ENCODE measurements at regions not wholly inside any gene's neighbourhood (a gene's known extent, or its start where the extent isn't known, plus 50 kb on each side); places are given as distances from the start of the nearest gene placed in this dataset.

GRCh38 chr7:130971297-130971696, 237.3 kb upstream of the KLF14 start:
- peaks cover 8% of the 10 kb centered on the region for H3K36me3 ChIP-seq
- DNase-seq (ENCODE audit: low spot score) (no peak), ATAC-seq (ENCODE audit: insufficient number of reproducible peaks, low FRiP score, low read depth) (no peak)
- TF ChIP-seq, protein P1, sequence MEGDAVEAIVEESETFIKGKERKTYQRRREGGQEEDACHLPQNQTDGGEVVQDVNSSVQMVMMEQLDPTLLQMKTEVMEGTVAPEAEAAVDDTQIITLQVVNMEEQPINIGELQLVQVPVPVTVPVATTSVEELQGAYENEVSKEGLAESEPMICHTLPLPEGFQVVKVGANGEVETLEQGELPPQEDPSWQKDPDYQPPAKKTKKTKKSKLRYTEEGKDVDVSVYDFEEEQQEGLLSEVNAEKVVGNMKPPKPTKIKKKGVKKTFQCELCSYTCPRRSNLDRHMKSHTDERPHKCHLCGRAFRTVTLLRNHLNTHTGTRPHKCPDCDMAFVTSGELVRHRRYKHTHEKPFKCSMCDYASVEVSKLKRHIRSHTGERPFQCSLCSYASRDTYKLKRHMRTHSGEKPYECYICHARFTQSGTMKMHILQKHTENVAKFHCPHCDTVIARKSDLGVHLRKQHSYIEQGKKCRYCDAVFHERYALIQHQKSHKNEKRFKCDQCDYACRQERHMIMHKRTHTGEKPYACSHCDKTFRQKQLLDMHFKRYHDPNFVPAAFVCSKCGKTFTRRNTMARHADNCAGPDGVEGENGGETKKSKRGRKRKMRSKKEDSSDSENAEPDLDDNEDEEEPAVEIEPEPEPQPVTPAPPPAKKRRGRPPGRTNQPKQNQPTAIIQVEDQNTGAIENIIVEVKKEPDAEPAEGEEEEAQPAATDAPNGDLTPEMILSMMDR (IDR thresholded peaks at IDR 0.05) = no peak
- H3K27ac ChIP-seq = no peak overlapping the region
- H3K27me3 ChIP-seq (replicated peaks; ENCODE audit: insufficient read depth) = no peaks in the 10 kb centered on the region
- H3K4me1 ChIP-seq (ENCODE audit: control insufficient read depth in 1 of 2, low read depth in 2 of 2) = peaks cover 18 to 45% of the 10 kb centered on the region in 2 donors
- no peaks in the 10 kb centered on the region for H3K9me3 ChIP-seq
- H3K4me3 ChIP-seq = no peak overlapping the region

DNA sequence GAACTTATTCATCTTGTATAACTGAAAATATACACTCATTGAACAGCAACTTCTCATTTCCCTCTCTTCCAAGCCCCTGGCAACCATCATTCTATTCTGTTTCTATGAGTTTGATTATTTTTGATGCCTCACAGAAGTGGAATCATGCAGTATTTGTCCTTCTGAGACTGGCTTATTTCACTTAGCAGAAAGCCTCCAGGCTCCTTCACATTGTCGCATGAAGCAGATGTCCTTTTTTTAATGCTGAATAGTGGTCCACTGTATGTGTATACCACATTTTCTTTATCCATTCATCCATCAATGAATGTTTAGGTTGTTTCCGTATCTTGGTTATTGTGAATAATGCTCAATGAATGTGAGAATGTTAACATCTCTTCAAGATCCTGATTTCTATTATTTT, 238.2 kb upstream of the KLF14 start:
- Histone ChIP-seq H3K4me3 (no peak overlapping the region), H3K36me3 (peaks cover 6% of the 10 kb centered on the region), H3K27me3 (replicated peaks; ENCODE audit: insufficient read depth) (no peaks in the 10 kb centered on the region), H3K4me1 (ENCODE audit: control insufficient read depth in 1 of 2, low read depth in 2 of 2) (peaks cover 18 to 45% of the 10 kb centered on the region in 2 donors), H3K9me3 (no peaks in the 10 kb centered on the region), H3K27ac (no peak overlapping the region)
- TF ChIP-seq, protein P1 (IDR thresholded peaks at IDR 0.05) = no peak
- ATAC-seq (ENCODE audit: insufficient number of reproducible peaks, low FRiP score, low read depth) (no peak), DNase-seq (ENCODE audit: low spot score) (no peak)

DNA sequence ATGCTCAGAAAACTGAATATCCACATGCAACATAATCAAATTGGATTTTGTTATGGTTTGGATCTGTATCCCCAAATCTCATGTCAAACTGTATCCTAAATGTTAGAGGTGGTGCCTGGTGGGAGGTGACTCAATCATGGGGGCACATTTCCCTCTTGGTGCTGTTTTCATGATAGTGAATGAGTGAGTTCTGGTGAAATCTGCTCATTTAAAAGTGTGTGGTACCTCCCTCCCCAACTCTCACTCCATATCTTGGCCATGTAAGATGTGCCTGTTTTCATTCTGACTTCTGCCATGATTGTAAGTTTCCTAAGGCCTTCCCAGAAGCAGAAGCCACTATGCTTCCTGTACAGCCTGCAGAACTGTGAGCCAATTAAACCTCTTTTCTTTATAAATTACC, 239.6 kb upstream of the KLF14 start:
- no peak for DNase-seq (ENCODE audit: low spot score)
- Histone ChIP-seq H3K27ac (no peak overlapping the region), H3K36me3 (peaks cover 6% of the 10 kb centered on the region), H3K9me3 (no peaks in the 10 kb centered on the region), H3K4me1 (ENCODE audit: control insufficient read depth in 1 of 2, low read depth in 2 of 2) (peaks cover 18 to 38% of the 10 kb centered on the region in 2 donors), H3K27me3 (replicated peaks; ENCODE audit: insufficient read depth) (no peaks in the 10 kb centered on the region), H3K4me3 (no peak overlapping the region)
- TF ChIP-seq, protein P1 (IDR thresholded peaks at IDR 0.05) = no peak
- no peak for ATAC-seq (ENCODE audit: insufficient number of reproducible peaks, low FRiP score, low read depth)

- H3K4me3 ChIP-seq = no peak overlapping the region
- H3K4me1 ChIP-seq (ENCODE audit: control insufficient read depth in 1 of 2, low read depth in 2 of 2) = peaks cover 21 to 38% of the 10 kb centered on the region in 2 donors
- no peak overlapping the region for H3K27ac ChIP-seq
- no peaks in the 10 kb centered on the region for H3K9me3 ChIP-seq
- no peak for DNase-seq (ENCODE audit: low spot score)
- TF ChIP-seq, protein P1 (IDR thresholded peaks at IDR 0.05) = no peak
- H3K27me3 ChIP-seq (replicated peaks; ENCODE audit: insufficient read depth) = no peaks in the 10 kb centered on the region
- ATAC-seq (ENCODE audit: insufficient number of reproducible peaks, low FRiP score, low read depth) = no peak
- peaks cover 6% of the 10 kb centered on the region for H3K36me3 ChIP-seq
Observed at GRCh38 chr7:130974169-130974568, 240.2 kb upstream of the KLF14 start.

GRCh38 chr7:130974794-130975193, 240.8 kb upstream of the KLF14 start:
- no peak overlapping the region for H3K4me3 ChIP-seq
- TF ChIP-seq, protein P1 (IDR thresholded peaks at IDR 0.05) = no peak
- no peak for DNase-seq (ENCODE audit: low spot score)
- H3K4me1 ChIP-seq (ENCODE audit: control insufficient read depth in 1 of 2, low read depth in 2 of 2) = peaks cover 21 to 37% of the 10 kb centered on the region in 2 donors
- peaks cover 9% of the 10 kb centered on the region for H3K36me3 ChIP-seq
- H3K27me3 ChIP-seq (replicated peaks; ENCODE audit: insufficient read depth) = no peaks in the 10 kb centered on the region
- H3K9me3 ChIP-seq = no peaks in the 10 kb centered on the region
- ATAC-seq (ENCODE audit: insufficient number of reproducible peaks, low FRiP score, low read depth) = no peak
- no peak overlapping the region for H3K27ac ChIP-seq

Measured in thoracic aorta (tissue), 2 donors.